ENCODE measurements at regions not wholly inside any gene's neighbourhood (a gene's known extent, or its start where the extent isn't known, plus 50 kb on each side); places are given as distances from the start of the nearest gene placed in this dataset.

GRCh38 chr3:23086831-23087230, 116.3 kb upstream of the UBE2E2 start:
- no peak for DNase-seq

DNA sequence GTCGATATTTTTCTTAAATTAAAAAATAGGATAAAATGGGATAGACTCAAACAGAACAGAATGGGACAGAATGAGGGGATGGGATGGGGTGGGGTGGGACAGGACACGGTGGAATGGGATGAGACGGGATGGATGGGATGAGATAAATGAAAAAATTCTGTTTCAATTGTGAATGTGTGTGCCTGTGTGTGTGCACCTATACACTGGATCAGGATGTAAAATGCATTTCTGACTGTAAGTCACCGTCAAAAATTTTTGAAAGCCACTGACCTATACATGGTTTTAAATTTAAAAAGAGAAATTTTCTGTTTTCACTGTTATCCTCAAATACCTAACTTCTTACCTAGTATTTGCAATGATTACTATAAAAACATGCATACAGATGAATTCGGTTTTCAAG, 108.7 kb upstream of the UBE2E2 start:
- Histone ChIP-seq H3F3A (replicated peaks; ENCODE audit: insufficient read depth) (no peaks in the 10 kb centered on the region), H2AFZ (ENCODE audit: low read depth) (no peak overlapping the region), H3K36me3 (replicated peaks in 1 of 2; ENCODE audit: control insufficient read depth in 1 of 2, insufficient read depth in 2 of 2, low read length in 1 of 2) (no peaks in the 10 kb centered on the region), H3K79me2 (ENCODE audit: insufficient read depth) (no peaks in the 10 kb centered on the region), H3K27me3 (ENCODE audit: insufficient read depth) (no peaks in the 10 kb centered on the region), H3K9me2 (no peaks in the 10 kb centered on the region), H4K20me1 (ENCODE audit: insufficient read depth) (no peaks in the 10 kb centered on the region), H3K4me1 (ENCODE audit: control insufficient read depth in 1 of 2, insufficient read depth in 2 of 2, low read depth in 1 of 2, low read length in 1 of 2) (no peaks in the 10 kb centered on the region), H3K9ac (no peak overlapping the region), H3K4me2 (no peak overlapping the region), H3K27ac (ENCODE audit: low read depth in 2 of 2, low read length in 1 of 2) (no peak overlapping the region), H3K4me3 (ENCODE audit: low read depth in 2 of 2, low read length in 1 of 2) (no peak overlapping the region), H3K9me3 (no peaks in the 10 kb centered on the region)
- DNase-seq = no peak
- WGBS (ENCODE audit: low lambda C conversion rate) = 61% methylated on average over 5 of the region's 5 CpGs
- ChIA-PET CTCF (no interaction called here), POLR2A (no interaction called here)
- TF ChIP-seq ELF1 (IDR thresholded peaks at IDR 0.05) = no peak
- TF ChIP-seq TEAD4 (IDR thresholded peaks at IDR 0.05; ENCODE audit: borderline replicate concordance, insufficient read depth) = no peak
- no peak for TF ChIP-seq EP300 (IDR thresholded peaks at IDR 0.05; ENCODE audit: borderline replicate concordance in 1 of 2, low read depth in 1 of 2, low read length in 1 of 2)
- TF ChIP-seq, protein P1, sequence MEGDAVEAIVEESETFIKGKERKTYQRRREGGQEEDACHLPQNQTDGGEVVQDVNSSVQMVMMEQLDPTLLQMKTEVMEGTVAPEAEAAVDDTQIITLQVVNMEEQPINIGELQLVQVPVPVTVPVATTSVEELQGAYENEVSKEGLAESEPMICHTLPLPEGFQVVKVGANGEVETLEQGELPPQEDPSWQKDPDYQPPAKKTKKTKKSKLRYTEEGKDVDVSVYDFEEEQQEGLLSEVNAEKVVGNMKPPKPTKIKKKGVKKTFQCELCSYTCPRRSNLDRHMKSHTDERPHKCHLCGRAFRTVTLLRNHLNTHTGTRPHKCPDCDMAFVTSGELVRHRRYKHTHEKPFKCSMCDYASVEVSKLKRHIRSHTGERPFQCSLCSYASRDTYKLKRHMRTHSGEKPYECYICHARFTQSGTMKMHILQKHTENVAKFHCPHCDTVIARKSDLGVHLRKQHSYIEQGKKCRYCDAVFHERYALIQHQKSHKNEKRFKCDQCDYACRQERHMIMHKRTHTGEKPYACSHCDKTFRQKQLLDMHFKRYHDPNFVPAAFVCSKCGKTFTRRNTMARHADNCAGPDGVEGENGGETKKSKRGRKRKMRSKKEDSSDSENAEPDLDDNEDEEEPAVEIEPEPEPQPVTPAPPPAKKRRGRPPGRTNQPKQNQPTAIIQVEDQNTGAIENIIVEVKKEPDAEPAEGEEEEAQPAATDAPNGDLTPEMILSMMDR (IDR thresholded peaks at IDR 0.05) = no peak
- TF ChIP-seq JUND (IDR thresholded peaks at IDR 0.05) = no peak
- TF ChIP-seq NRF1 (IDR thresholded peaks at IDR 0.05; ENCODE audit: low read depth, low read length) = no peak
- TF ChIP-seq MEF2A (IDR thresholded peaks at IDR 0.05; ENCODE audit: borderline replicate concordance, low read depth) = no peak

More at GRCh38 chr3:23086831-23087230, 116.3 kb upstream of the UBE2E2 start:
- H3K9me2 ChIP-seq = no peaks in the 10 kb centered on the region
- no peak overlapping the region for H3K27ac ChIP-seq (ENCODE audit: low read depth in 2 of 2, low read length in 1 of 2)
- no peaks in the 10 kb centered on the region for H3K27me3 ChIP-seq (ENCODE audit: insufficient read depth)
- no peaks in the 10 kb centered on the region for H3F3A ChIP-seq (replicated peaks; ENCODE audit: insufficient read depth)
- H3K4me3 ChIP-seq (ENCODE audit: low read depth in 2 of 2, low read length in 1 of 2) = no peak overlapping the region
- H2AFZ ChIP-seq (ENCODE audit: low read depth) = no peak overlapping the region
- H3K36me3 ChIP-seq (replicated peaks in 1 of 2; ENCODE audit: control insufficient read depth in 1 of 2, insufficient read depth in 2 of 2, low read length in 1 of 2) = no peaks in the 10 kb centered on the region
- H4K20me1 ChIP-seq (ENCODE audit: insufficient read depth) = no peaks in the 10 kb centered on the region
- ChIA-PET CTCF (no interaction called here), POLR2A (no interaction called here)
- no peak for TF ChIP-seq GABPA (IDR thresholded peaks at IDR 0.05; ENCODE audit: low read depth)
- no peak for TF ChIP-seq CHD2 (IDR thresholded peaks at IDR 0.05; ENCODE audit: low read length, partially characterized antibody)
- no peak for TF ChIP-seq MEF2A (IDR thresholded peaks at IDR 0.05; ENCODE audit: borderline replicate concordance, low read depth)
- TF ChIP-seq POLR2AphosphoS5 (IDR thresholded peaks at IDR 0.05; ENCODE audit: low read depth, low read length) = no peak
- no peak for TF ChIP-seq FOXM1 (IDR thresholded peaks at IDR 0.05; ENCODE audit: low read depth)
- TF ChIP-seq RCOR1 (IDR thresholded peaks at IDR 0.05; ENCODE audit: low read length) = no peak
- TF ChIP-seq EP300 (IDR thresholded peaks at IDR 0.05; ENCODE audit: borderline replicate concordance in 1 of 2, low read depth in 1 of 2, low read length in 1 of 2) = no peak
- no peak for TF ChIP-seq FOXJ3 (CRISPR knock-in tag; IDR thresholded peaks at IDR 0.05)
- TF ChIP-seq, protein P2, sequence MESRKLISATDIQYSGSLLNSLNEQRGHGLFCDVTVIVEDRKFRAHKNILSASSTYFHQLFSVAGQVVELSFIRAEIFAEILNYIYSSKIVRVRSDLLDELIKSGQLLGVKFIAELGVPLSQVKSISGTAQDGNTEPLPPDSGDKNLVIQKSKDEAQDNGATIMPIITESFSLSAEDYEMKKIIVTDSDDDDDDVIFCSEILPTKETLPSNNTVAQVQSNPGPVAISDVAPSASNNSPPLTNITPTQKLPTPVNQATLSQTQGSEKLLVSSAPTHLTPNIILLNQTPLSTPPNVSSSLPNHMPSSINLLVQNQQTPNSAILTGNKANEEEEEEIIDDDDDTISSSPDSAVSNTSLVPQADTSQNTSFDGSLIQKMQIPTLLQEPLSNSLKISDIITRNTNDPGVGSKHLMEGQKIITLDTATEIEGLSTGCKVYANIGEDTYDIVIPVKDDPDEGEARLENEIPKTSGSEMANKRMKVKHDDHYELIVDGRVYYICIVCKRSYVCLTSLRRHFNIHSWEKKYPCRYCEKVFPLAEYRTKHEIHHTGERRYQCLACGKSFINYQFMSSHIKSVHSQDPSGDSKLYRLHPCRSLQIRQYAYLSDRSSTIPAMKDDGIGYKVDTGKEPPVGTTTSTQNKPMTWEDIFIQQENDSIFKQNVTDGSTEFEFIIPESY (IDR thresholded peaks at IDR 0.05; ENCODE audit: borderline replicate concordance, low read depth) = no peak
- TF ChIP-seq RAD21 (IDR thresholded peaks at IDR 0.05; ENCODE audit: low read length) = no peak
- TF ChIP-seq, protein P3, sequence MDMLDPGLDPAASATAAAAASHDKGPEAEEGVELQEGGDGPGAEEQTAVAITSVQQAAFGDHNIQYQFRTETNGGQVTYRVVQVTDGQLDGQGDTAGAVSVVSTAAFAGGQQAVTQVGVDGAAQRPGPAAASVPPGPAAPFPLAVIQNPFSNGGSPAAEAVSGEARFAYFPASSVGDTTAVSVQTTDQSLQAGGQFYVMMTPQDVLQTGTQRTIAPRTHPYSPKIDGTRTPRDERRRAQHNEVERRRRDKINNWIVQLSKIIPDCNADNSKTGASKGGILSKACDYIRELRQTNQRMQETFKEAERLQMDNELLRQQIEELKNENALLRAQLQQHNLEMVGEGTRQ (IDR thresholded peaks at IDR 0.05; ENCODE audit: borderline replicate concordance, low read depth, low read length) = no peak
- H3K4me1 ChIP-seq (ENCODE audit: control insufficient read depth in 1 of 2, insufficient read depth in 2 of 2, low read depth in 1 of 2, low read length in 1 of 2) = no peaks in the 10 kb centered on the region
- H3K79me2 ChIP-seq (ENCODE audit: insufficient read depth) = no peaks in the 10 kb centered on the region
- no peak overlapping the region for H3K4me2 ChIP-seq
- WGBS (ENCODE audit: low lambda C conversion rate) = 57% methylated on average over 2 of the region's 2 CpGs
- H3K9ac ChIP-seq = no peak overlapping the region
- H3K9me3 ChIP-seq = no peaks in the 10 kb centered on the region

All from SK-N-SH (cell line).